ENCODE measurements at regions not wholly inside any gene's neighbourhood (a gene's known extent, or its start where the extent isn't known, plus 50 kb on each side); places are given as distances from the start of the nearest gene placed in this dataset.

DNA sequence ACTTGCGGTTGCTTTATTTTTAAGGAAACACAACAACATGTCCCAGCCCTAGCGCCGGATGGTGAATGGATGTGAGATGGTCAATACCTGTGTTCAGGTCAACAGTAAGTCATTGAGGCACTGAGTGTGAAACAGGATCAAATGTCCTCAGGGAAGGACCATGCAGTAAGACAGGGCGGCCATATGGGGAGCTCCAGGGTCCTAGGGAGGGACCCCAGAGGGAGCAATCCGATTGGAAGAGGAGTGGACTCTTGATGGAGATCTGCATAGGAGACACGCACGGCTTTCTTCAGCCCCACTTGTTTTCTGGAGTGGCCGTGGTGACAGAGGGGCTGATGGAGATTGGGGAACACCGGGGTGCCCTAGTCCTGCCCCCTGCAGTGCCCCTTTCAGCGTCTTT is 423.8 kb upstream of the MKI67 start:
- Histone ChIP-seq H2AFZ (no peak overlapping the region), H3K9me2 (replicated peaks; ENCODE audit: insufficient read depth) (no peaks in the 10 kb centered on the region), H3K27ac (no peak overlapping the region), H4K20me1 (ENCODE audit: insufficient read depth, poor library complexity, severe bottlenecking) (no peaks in the 10 kb centered on the region), H3K79me2 (no peaks in the 10 kb centered on the region), H3K9me3 (ENCODE audit: low read depth) (no peaks in the 10 kb centered on the region), H3K27me3 (peaks cover 1% of the 10 kb centered on the region), H3K4me2 (no peak overlapping the region), H3K36me3 (replicated peaks; ENCODE audit: insufficient read depth, low read depth) (no peaks in the 10 kb centered on the region), H3K4me3 (no peak overlapping the region), H3K4me1 (ENCODE audit: insufficient read depth) (no peaks in the 10 kb centered on the region)
- no peak for TF ChIP-seq EZH2 (IDR thresholded peaks at IDR 0.05; ENCODE audit: borderline replicate concordance)
- TF ChIP-seq EZH2phosphoT487 (IDR thresholded peaks at IDR 0.05; ENCODE audit: low read depth, severe bottlenecking, unreplicated experiment), result no peak
- TF ChIP-seq, protein P1, sequence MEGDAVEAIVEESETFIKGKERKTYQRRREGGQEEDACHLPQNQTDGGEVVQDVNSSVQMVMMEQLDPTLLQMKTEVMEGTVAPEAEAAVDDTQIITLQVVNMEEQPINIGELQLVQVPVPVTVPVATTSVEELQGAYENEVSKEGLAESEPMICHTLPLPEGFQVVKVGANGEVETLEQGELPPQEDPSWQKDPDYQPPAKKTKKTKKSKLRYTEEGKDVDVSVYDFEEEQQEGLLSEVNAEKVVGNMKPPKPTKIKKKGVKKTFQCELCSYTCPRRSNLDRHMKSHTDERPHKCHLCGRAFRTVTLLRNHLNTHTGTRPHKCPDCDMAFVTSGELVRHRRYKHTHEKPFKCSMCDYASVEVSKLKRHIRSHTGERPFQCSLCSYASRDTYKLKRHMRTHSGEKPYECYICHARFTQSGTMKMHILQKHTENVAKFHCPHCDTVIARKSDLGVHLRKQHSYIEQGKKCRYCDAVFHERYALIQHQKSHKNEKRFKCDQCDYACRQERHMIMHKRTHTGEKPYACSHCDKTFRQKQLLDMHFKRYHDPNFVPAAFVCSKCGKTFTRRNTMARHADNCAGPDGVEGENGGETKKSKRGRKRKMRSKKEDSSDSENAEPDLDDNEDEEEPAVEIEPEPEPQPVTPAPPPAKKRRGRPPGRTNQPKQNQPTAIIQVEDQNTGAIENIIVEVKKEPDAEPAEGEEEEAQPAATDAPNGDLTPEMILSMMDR (IDR thresholded peaks at IDR 0.05; ENCODE audit: poor library complexity), result no peak
- WGBS (ENCODE audit: low lambda C conversion rate, missing lambda C conversion rate), result 93% methylated on average over 10 of the region's 10 CpGs
- no peak for DNase-seq (ENCODE audit: low spot score)

GRCh38 chr10:128551475-128551874 is 425.3 kb upstream of the MKI67 start:
- TF ChIP-seq EZH2phosphoT487 (IDR thresholded peaks at IDR 0.05; ENCODE audit: low read depth, severe bottlenecking, unreplicated experiment) (no peak), EZH2 (IDR thresholded peaks at IDR 0.05; ENCODE audit: borderline replicate concordance) (no peak)
- TF ChIP-seq, protein P1 (IDR thresholded peaks at IDR 0.05; ENCODE audit: poor library complexity), result no peak
- Histone ChIP-seq H2AFZ (no peak overlapping the region), H3K9me3 (ENCODE audit: low read depth) (no peaks in the 10 kb centered on the region), H3K4me3 (no peak overlapping the region), H3K79me2 (no peaks in the 10 kb centered on the region), H3K4me2 (no peak overlapping the region), H3K27ac (no peak overlapping the region), H3K9me2 (replicated peaks; ENCODE audit: insufficient read depth) (no peaks in the 10 kb centered on the region), H4K20me1 (ENCODE audit: insufficient read depth, poor library complexity, severe bottlenecking) (no peaks in the 10 kb centered on the region), H3K4me1 (ENCODE audit: insufficient read depth) (no peaks in the 10 kb centered on the region), H3K36me3 (replicated peaks; ENCODE audit: insufficient read depth, low read depth) (no peaks in the 10 kb centered on the region), H3K27me3 (no peaks in the 10 kb centered on the region)
- WGBS (ENCODE audit: low lambda C conversion rate, missing lambda C conversion rate), result 72% methylated on average over 7 of the region's 7 CpGs
- DNase-seq (ENCODE audit: low spot score), result no peak

GRCh38 chr10:128553755-128554154 is 427.5 kb upstream of the MKI67 start:
- WGBS (ENCODE audit: low lambda C conversion rate, missing lambda C conversion rate), result 94% methylated on average over 2 of the region's 2 CpGs

More at GRCh38 chr10:128553755-128554154, 427.5 kb upstream of the MKI67 start:
- TF ChIP-seq, protein P1 (IDR thresholded peaks at IDR 0.05; ENCODE audit: poor library complexity), result no peak
- TF ChIP-seq EZH2phosphoT487 (IDR thresholded peaks at IDR 0.05; ENCODE audit: low read depth, severe bottlenecking, unreplicated experiment), result no peak
- no peaks in the 10 kb centered on the region for H3K4me1 ChIP-seq (ENCODE audit: insufficient read depth)
- no peak overlapping the region for H3K4me2 ChIP-seq
- no peak for DNase-seq (ENCODE audit: low spot score)
- no peaks in the 10 kb centered on the region for H3K9me2 ChIP-seq (replicated peaks; ENCODE audit: insufficient read depth)
- H4K20me1 ChIP-seq (ENCODE audit: insufficient read depth, poor library complexity, severe bottlenecking), result no peaks in the 10 kb centered on the region
- H3K79me2 ChIP-seq, result no peaks in the 10 kb centered on the region
- no peaks in the 10 kb centered on the region for H3K9me3 ChIP-seq (ENCODE audit: low read depth)
- no peaks in the 10 kb centered on the region for H3K36me3 ChIP-seq (replicated peaks; ENCODE audit: insufficient read depth, low read depth)
- no peak overlapping the region for H3K27ac ChIP-seq
- no peaks in the 10 kb centered on the region for H3K27me3 ChIP-seq
- no peak overlapping the region for H3K4me3 ChIP-seq
- H2AFZ ChIP-seq, result no peak overlapping the region
